Kidney glomerular epithelial cell (primary cell): ENCODE measurements at regions not wholly inside any gene's neighbourhood (a gene's known extent, or its start where the extent isn't known, plus 50 kb on each side); places are given as distances from the start of the nearest gene placed in this dataset.
"Not testable (repeated sequence)": the region's sequence is repeated elsewhere in the genome, so short reads cannot be mapped to it uniquely, and the experiment has no call there.

ENCODE experiments used
- DNase-seq: peaks from one replicate; lab custom pipeline; 2025; lab: John Stamatoyannopoulos, UW

DNA sequence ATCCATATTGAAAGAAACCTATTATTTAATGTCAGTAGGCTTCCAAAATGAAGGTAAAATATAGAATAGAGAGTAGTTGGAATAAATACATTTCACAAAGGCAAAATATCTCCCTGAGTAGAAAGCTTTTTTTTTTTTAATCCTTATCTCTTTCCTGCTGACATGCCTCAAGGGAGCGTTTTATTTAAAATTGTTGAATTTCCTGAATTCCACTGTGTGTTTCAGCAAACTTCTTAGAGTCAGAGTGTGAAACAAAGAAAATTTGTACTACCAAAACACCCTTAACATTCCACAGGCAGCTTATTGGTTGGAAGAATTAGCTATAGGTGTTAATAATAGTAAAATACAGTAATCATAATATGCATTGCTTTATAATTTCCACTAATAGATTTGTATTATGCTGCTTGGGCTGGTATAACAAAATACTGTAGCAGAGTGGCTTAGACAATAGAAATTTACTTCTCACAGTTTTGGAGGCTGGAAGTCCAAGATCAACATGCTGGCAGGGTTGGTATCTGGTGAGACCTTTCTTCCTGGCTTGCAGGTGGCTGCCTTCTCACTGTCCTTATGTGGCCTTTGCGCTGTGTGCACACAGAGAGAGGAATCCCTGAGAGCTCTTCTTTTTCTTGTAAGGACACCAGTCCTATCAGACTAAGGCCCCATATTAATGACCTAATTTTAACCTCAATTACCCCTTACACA lies 468.4 kb upstream of the C1orf87 start:
- DNase-seq: no peak

DNA sequence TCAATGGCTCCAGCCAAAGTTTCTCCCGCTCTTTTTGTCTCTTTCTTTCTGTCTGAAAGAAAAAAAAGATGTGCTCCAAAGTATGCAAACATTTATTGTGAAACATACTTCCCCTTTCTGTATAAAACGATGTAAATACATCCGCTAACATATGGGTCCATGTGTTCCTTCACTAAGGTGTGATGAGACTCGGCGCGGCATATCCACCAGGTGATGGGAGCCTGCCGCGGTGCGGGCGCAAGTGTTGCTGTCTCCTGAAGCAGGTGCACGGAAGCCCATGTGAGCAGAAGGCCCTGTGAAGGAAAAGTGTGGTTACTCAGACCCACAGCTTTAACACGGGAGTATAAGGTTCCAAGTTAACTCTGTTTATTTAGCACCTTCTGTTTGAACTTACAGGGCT lies 466.6 kb upstream of the C1orf87 start:
- DNase-seq: no peak

DNA sequence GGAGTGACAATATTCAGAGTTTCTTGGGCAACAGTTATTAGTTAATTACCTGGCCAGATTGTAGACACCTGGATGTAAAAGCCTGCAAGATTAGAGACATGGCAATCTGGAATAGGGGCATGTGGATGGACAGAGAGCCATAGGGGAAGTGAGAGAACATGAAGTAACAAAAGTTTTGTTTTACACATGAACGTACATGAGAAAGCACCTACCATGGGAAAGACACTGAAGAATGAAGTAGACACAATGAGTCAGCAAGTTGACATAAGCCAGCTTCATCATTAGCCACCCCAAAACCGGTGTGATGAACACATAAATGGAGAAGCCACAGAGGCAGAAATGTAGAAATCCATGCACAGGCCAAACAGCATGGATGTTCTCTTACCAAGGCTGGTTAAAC lies 462.1 kb upstream of the C1orf87 start:
- no peak for DNase-seq

DNA sequence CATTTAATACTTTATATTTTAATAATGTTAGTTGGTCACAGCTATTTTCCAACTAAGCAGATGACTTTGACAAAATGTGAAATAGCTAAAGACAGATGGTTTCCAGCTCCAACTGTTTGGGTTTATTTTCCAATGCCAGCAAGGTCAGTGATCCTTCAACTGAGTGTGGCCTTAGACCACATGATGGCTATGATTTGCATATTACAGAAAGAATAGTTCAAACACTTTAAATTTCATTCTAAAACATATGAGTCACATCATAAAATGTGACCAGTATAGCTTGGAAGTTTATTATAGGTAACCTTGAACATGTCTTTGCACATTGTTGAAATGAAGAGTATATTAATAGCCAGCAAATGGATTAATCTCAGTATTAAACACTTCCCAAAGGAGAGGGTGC lies 454.0 kb upstream of the C1orf87 start:
- DNase-seq: no peak

DNA sequence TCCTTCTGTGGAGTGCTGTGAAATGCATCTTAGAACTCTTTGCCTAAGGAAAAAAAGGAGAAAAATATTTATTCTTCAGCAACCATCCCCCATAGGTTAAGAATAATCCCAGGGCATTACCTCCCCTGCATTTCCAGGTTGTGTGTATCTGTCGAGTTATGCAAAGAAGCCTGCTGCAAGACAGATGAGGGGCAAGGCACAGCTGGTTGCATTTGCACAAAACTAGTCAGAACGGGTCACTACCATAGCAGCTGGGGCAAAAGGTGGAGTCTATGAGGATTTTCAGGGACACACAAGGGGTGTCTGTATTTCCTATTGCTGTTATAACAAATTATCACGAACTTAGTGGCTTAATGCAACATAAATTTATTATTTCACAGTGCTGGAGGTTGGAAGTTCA lies 443.4 kb upstream of the C1orf87 start:
- no peak for DNase-seq

DNA sequence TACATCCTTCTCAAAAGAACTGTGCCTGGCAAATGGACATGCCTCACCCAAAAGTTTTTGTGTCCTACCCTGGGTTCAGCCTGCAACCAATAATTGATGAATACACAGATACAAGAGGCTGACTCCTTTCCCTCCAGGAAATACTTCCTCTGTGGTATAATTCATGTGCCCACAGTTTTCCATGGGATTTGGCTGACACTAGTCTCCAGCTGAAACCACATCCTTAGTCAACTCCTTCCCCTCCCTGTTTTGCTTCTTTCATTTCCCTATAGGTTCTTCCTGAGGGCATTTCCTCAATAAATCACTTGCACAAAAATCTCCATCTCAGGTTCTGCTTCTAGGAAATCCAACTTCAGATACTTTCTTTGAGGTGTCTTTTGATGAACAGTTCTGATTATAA lies 436.6 kb upstream of the C1orf87 start:
- DNase-seq: no peak

DNA sequence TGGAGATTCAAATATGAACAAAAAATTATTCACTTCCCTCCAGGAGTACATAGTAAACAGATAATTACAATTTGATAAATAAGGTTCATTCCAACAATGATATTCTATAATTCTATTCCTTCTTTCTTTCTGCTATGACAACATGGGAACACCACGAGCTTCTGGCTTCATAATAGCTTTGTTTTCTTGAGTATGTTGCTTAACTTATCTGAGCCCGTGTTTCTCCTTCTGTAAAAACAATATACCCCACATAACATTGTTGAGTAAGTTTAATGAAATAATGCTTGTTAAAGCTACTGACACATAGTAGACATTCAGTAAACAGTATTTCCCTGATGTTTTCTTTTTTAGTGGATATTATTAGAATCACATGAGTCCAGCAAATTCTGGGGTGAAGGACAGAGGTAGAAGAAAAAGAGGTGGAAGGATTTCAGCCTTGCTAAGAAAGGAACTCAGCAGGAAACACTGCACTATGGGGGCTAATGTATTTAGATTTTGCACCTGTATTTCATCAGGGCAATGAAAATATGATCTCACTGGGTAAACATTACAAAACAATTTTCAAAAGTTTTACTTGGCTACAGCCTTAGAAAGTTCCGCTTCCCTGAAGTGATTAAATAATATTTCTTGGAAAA lies 430.8 kb upstream of the C1orf87 start:
- no peak for DNase-seq

DNA sequence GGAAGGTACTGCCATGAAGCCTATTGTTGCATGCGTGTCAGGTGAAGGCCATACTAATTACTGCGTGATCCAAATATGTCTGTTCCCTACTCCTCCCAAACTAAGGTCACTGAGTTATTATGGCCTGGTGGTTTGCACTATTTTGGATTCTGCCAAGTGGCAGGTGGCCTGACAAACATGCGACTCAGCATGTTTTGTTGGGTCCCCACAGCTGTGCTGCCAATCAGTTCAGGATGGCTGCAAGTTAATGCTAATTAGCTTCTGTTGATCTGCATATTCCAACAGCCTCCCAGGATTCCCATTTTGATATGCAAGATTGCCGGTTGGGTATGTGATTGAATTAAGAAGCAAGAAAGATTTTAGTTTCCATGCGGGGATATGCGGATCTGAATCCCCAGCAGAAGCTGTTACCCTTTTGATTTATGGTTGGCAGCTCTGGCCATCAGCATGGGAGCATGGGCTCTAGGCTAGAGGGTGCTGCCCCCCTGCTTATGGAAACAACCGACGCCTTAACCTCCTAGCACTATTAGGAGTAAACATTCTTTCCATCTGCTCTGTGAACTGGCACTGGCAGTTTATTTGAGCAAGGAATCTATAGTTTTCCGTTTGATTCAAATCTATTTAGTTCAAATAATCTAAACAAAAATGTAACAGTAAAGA lies 429.8 kb upstream of the C1orf87 start:
- DNase-seq: no peak

DNA sequence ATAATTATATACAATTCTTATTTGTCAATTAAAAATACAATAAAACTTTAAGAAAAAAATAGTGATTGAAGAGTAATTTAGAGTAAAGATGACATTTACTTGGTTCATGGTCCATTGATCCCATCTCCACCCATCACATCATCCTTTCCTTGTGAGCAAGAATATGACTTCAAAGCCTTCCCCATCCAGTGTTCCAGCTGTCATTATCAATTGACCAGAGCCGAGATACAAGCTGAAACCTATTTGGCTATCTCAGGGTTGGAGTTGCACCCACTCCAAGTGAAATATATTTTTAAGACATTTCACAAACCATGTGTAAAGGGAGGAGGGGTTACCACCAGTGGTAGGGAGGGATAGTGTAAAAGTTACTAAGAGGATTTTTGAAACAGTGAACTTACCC lies 428.9 kb upstream of the C1orf87 start:
- DNase-seq: no peak

DNA sequence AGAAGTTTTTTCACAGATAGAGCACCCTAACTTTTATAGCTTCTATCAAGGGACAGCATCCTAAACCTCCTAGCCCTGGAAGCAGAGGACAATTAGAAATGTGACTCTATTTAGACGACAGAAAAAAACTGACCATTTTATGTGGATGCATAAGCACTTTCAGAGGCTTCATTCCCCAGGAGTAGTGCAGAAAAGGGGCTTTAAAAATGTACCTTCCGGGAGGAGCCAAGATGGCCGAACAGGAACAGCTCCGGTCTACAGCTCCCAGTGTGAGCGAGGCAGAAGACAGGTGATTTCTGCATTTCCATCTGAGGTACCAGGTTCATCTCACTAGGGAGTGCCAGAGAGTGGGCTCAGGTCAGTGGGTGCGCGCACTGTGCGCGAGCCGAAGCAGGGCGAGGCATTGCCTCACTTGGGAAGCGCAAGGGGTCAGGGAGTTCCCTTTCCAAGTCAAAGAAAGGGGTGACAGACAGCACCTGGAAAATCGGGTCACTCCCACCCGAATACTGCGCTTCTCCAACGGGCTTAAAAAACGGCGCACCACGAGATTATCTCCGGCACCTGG lies 416.4 kb upstream of the C1orf87 start:
- not testable (repeated sequence) for DNase-seq

DNA sequence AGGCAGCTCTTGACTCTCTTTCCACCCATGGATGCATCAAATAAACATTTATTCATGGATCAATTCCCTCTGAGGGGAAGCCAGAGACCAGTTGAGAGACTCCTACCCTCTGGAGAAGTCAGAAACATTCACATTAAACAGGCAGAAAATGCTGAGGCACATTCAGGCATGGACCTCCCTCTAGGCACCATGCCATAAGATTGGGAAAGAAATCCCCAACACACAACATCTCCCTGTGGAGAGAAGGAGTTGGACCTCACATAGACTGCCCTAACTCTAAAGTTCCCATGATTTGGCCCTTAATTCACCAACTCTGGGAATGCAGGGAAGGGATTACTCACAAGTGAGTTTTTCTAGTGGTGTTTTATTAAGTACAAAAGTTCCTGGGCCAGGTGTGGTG lies 415.3 kb upstream of the C1orf87 start:
- DNase-seq: no peak

DNA sequence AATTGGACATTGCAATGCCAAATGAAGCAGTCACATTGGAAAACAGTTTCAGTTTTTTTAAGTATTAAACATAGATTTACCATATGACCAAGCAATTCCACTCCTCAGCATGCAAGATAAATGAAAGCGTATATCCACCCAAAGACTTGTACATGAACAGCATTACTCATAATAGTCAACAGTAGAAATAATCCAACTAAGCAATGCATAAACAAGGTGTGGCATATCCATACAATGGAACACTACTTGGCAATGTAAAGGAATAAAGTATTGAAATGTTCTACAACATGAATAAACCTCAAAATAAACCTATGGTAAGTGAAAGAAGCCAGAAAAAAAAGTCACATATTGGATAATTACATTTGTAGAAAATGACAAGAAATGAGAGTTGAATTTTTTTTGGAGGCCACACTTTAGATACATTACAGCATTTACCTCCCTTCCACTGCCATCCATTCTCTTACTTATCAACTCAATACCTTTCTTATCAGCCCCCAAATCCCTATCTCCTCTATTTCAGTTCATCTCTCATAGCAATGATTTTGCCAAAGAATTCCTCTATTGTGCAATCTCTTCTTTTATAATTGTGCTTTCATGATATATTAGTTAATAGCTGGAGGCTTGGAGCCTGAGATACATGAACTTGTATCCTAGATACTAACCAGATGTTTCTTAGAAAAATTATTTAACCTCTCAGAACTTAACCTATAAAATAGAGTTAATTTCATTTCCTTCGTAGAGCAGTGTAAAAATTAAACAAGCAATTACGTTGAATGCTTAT lies 414.2 kb upstream of the C1orf87 start:
- DNase-seq: no peak

DNA sequence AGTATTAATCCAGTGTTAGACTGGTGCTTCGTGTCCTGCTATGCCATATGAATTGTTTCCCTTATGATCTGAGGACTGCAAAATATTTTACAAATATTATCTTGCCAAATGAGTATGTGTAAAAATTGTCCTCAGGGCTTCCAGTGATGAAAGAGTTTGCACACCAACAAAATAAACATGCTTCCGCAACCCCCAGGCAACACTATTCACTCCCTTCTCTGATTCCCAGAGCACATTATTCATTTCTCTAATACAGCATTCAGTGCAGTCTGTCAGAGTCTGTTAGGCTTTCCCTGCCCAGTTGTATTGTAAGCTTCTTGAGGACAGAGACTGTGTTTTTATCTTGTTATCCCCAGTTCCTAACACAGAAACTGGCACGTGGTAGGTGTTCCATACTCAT lies 409.9 kb upstream of the C1orf87 start:
- no peak for DNase-seq

DNA sequence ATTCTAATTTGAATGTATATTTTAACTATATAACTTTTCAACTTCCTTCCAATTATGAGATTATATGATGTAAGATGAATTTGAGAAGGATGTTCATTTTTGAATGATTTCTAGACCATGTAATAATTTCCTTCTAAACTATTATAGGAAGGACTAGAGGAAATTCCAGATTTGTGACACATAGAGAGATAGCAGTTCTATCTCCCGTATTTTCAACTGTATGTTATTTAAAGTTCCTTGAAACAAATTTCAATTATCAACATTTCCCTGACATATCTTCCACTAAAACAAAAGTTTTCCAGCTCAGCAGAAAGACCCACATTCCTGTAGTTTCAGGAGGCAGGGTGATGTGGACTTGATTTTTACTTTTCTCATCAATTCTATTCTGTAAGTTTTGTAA lies 396.7 kb upstream of the C1orf87 start:
- no peak for DNase-seq

DNA sequence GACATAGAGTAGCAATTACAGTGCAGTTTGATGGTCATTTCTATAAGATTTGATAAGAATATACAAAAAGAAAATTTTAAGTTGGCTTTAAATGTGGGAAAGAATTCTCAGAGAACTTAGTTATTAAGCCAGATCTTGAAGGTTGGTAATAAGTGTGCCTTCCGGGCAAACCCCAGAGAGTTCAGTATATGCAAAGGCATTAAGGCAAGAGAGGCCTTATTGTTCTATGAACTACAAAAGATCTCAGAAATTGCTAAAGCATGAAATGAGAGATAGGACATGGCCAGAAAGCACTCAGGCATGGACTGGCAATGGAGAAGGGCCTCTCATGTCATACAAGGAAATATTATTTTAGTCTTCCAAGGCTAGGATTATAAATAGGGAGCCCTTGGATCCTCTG lies 390.2 kb upstream of the C1orf87 start:
- DNase-seq: no peak

DNA sequence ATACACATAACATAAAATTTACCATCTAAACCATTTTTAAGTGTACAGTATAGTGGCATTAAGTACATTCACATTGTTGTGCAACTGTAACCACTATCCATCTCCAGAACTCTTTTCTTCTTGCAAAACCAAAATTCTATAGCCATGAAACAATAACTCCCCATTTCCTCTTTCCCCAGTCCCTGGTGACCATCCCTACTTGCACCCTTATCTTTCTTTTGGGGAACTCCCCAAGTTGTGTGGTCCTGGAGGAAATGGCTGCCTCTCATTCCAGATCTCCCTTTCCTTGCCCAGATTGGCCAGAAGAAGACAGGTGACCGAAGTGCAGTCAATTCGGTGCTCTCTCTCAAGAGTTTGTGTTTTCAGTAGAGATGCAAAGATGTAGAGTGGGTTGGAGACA lies 389.6 kb upstream of the C1orf87 start:
- no peak for DNase-seq

DNA sequence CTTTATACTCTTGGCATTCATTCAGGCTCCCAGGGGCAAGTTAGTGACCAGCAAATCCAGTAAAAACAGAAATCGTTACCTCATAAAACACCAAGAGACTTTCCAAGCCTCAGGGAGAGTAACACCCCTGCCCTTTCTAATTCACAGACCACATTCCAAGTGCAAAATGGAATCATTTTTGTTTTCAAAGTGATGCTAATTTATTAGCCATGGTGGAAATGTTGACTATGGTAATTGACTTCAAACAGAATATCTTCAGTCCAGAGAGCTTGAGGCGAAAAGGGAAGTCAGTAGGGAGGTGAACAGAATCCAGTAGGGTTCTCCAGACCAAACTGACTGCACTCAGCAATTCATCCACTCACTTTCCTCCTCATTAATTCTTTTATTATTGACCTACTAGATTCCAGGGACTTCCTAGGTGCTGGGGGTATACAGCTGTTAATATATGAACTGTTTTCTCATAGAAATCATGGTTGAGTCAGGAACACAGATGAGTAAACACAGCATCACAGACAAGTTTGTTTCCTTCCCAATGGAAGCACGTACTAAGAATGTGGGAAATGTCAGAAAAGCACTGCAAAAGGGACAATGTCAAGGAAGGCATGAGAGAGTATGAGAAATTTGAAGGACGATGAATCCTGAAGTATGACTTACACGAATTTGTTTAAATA lies 388.5 kb upstream of the C1orf87 start:
- DNase-seq: no peak

DNA sequence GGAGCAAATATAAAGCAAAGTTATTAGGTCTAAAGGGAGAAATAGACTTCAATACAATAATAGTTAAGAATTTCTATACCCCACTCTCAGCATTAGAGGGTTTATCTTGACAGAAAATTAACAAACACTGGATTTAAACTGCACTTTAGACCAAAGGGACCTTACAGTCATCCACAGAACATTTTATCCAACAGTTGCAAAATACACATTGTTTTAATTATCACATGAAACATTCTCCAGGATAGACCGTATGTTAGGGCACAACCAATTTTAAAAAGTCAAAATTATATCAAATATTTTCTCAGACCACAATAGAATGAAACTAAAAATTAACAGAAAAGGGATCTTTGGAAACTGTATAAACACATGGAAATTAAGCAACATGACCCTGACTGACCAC lies 384.5 kb upstream of the C1orf87 start:
- DNase-seq: no peak

DNA sequence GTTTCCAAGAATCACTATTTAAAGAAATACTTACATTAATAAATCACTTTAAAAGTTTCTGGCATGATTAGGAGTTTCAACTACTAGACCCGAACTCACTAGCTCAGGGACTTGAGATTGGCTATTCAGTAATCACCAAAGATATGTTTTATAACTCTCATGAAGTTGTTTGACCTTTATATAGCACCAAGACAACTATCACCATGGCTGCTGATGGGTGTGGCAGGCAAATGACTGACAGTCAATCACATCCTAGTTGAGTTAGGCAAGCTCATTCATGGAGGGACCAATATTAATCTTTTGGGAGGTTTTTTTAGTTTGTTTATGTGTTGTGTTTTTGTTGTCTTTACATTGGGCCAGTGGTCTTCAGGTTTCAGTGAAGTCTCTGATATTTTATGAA lies 376.3 kb upstream of the C1orf87 start:
- DNase-seq: no peak

DNA sequence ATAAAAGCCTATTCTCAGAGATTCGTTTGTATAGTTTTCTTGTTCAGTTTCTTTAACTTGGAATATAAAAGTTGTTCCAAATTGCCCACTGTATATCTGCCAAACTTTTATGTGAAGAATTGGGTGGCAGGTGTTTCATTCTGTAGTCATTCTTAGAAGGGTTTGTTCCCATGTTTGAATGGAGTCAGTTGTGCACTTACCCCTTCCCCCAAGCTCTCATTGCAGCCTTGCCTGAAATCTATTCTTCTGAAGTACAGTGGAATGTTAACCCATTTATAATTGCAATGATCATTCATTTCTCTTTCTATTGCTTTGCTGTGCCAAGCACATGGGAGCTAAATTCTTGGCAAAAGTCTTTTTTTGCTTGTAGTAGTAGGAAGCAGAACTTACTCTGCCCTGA lies 375.3 kb upstream of the C1orf87 start:
- DNase-seq: no peak

DNA sequence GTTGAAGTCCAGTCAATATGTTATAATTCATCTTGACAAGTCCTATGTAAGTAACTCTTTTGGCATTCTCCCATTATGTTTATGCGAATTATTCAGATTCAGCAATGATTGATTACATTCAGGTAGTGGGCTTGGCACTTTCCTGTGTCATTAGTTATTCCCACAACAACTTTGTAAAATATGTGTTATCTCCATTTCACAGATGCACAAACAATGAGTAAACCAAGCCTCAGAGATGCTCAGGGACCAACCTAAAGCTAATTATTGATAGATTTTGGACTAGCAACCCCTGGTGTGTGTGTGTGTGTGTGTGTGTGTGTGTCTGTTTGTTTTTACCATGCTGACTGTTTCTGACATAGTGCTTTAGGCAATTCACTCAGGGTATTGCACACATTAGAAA lies 371.1 kb upstream of the C1orf87 start:
- no peak for DNase-seq

DNA sequence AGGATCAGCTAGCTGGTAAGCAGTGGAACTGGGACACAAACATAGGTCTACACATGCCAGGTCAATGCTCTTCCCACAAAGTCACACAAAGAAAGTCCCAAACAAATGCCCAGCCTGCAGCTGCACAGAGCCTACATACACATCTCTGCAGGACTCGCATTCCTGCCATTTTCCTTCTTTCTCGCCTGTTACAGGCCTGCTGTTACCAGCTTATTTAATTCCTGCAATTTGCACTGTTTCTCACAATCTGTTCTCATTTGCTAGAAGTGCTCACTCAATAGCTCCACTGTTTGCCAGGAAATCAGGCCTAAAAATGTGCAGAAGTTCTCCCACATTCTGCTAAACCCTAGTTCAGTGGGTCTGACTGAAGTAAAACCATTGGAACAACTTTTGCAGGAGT lies 362.6 kb upstream of the C1orf87 start:
- no peak for DNase-seq
